ENCODE measurements at regions not wholly inside any gene's neighbourhood (a gene's known extent, or its start where the extent isn't known, plus 50 kb on each side); places are given as distances from the start of the nearest gene placed in this dataset.
"Not testable (repeated sequence)": the region's sequence is repeated elsewhere in the genome, so short reads cannot be mapped to it uniquely, and the experiment has no call there.

DNA sequence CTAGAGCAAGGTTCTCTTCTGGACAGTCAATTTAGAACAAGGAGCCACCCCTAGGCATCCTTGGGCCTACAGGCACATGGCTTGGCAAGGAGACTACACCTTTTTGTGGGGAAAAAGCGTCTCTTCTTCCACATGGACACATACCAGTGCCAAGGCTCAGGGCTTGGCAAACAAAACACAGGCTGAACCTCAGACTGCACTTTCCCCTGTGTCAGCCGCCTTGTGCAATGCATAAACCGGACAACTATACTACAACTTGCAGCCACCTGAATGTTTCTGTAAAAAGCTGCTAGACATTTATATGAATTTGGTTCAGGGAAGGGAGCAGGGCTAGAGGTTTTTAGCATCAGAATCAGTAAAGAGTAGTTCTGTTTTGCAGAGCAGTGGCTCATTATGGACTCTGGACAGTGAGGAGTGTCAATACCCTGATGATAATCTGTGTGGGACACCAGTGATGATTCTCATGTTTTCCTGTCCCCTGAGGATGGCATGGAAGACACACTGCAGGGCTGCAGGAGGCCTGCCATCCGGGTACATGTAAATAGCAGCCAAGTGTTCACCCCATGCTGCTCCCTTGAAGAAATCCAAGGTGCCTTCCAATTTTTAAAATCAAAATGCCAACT, 118.9 kb downstream of the GATA3 start:
- no peak for DNase-seq (ENCODE audit: low read depth in 2 of 2)

DNA sequence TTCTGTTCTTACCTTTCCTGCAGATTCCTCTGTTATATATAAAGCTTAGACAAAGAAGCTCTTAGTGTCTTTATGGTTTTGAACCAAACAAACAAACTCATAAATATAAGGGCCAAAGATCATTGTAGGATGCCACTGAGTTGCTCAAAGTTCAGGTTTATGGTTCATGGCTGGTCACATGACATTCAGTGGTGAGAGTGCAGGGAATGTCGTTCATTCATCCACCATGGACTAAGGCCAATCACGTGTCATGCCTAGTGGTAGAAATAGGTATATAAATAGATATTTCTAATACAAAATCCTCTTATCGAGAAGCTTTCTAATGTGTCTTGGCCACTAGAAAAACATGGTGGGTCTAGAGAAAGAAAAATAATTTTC, 119.4 kb downstream of the GATA3 start:
- DNase-seq (ENCODE audit: low read depth in 2 of 2) = no peak

DNA sequence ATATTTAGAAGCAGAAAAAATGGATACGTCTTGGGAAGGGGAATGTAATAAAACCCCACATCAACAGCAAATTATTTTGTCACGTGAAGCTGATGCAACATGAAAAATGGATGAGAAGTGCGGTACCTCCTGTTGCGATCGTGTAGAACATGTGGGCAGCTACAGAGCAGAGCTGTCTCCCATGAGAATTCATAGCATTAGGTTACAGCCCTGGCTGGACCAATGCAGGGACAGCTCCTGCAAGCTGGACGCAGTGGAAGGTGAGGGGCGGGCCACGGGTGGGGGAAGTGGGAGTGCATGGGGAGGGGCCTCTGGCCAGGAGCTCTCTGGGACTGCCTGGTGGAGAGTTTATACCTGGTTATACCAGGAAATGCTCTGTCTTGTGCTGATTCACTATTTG, 120.3 kb downstream of the GATA3 start:
- DNase-seq (ENCODE audit: low read depth in 2 of 2) = no peak

DNA sequence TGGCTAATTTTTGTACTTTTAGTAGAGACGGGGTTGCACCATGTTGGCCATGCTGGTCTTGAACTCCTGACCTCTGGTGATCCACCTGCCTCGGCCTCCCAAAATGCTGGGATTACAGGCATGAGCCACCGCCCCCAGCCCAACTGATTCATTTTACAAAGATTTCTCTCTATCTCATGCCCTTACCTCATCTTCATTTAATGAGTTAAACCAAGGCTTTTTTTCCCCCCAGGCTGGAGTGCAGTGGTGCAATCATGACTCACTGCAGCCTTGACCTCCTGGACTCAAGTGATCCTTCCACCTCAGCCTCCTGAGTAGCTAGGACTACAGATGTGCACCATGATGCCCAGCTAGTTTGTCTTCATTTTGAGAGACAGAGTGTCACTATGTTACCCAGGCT, 123.0 kb downstream of the GATA3 start:
- not testable (repeated sequence) for DNase-seq (ENCODE audit: low read depth in 2 of 2)

DNA sequence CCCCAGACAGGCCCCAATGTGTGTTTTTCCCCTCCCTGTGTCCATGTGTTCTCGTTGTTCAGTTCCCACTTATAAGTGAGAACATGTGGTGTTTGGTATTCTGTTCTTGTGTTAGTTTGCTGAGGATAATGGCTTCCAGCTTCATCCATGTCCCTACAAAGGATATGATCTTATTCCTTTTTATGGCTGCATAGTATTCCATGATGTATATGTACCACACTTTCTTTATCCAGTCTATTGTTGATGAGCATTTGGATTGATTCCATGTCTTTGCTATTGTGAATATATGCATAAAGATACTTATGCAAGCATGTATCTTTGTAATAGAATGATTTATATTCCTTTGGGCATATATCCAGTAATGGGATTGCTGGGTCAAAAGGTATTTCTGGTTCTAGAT, 125.3 kb downstream of the GATA3 start:
- DNase-seq (ENCODE audit: low read depth in 2 of 2) = not testable (repeated sequence)

DNA sequence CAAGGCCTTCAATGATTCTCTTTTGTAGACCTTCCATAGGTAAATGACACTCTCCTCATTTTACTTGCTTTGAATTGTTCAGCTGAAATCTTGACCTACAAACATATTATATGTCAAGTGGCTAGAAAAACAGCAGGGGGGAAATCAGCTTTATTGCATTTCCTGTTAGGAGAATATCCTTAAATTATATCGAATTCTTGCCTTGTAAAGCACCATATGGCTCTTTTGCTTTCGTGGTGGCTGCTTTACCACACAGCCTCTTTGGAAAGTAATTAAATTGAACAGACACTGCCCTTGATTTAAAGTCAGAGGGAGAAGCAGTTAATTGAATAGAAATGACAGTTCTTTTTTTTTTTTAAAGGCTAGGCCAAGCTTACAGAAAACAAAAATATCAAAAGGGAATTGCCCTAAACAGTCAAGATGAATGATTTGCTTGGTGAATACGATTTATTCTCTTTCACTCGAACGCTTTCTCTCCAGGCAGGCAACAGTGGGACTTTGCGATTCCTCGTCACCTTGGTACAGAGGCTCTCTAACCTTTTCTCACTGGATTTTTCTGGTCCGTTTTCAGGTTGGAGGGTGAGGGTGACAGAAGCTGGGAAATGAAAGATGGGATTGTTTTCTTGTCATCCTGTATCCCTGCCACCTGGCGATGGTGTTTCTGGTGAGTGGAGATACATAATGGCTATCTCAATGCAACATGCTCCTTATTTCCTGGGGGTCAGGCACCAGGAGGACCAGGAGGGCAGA, 126.0 kb downstream of the GATA3 start:
- DNase-seq (ENCODE audit: low read depth in 2 of 2) = no peak

DNA sequence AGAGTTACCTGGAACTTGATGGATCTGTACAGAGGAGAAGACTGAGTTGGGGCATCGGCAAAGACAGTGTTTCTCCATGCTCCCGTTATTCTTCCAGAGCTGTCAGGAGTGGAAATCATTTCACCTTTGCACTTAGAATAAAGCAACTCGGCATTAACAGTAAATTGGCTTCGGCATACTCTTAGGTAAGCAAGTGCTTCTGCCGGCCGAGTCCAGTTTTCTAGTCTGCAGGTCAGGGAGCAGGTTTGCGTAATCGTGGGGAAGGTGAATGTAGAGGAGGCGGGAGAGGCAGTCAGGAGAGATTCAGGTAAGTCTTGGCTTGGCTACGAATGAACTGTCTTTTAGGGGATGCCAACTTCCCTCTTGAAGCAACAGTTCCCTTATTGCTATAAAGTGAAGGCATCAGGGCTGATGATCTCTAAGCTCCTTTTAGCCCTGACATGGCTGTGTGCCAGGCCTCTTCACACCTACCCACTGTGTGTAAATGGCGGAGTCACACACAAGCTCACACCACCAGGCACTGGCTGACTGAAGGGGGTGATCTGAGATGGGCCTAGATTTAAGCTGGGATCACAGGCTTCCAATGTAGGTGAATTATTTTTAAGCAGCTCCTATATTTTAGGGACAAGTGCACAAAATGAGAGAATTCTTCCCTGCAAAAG, 127.1 kb downstream of the GATA3 start:
- DNase-seq (ENCODE audit: low read depth in 2 of 2) = no peak

DNA sequence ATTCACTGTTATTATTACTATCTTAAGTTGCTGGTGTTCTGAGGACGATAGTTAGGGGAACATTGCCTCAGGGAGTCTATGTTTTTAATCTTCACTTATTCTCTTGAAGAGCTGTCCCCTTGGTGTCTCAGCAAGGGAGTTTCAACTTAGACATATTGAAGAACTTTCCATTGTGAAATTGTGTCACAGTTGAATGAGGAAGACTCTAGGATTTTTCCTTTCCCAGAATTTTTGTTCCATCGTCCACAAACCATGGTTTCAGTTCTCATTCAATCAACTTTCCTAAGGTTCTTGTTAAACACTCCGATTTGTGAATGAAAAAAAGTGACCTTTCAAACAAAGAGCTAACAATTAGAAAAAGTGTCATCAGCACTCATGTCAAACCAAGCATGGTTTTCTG, 128.3 kb downstream of the GATA3 start:
- no peak for DNase-seq (ENCODE audit: low read depth in 2 of 2)

DNA sequence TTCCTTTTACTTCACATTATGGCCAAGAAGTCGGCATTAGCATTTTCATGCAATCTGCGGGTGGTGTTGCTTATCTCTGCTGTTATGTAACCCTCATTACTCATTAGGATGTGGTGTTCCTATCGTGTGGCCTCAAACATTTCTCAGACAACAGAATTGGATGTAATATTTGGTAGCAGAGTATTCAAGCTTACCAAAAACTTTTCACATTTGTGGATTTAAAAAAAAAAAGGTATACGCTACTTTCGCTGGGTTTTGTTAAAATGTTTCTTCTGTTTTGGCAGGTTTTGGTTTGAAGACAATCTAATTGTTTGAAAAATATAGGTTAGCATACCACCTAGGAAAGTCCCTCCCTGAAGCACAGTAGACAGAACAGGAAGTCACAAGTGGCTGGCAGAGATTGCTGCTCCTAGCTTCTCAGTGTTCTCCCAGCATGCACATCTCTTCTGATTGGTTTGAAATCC, 128.8 kb downstream of the GATA3 start:
- no peak for DNase-seq (ENCODE audit: low read depth in 2 of 2)

DNA sequence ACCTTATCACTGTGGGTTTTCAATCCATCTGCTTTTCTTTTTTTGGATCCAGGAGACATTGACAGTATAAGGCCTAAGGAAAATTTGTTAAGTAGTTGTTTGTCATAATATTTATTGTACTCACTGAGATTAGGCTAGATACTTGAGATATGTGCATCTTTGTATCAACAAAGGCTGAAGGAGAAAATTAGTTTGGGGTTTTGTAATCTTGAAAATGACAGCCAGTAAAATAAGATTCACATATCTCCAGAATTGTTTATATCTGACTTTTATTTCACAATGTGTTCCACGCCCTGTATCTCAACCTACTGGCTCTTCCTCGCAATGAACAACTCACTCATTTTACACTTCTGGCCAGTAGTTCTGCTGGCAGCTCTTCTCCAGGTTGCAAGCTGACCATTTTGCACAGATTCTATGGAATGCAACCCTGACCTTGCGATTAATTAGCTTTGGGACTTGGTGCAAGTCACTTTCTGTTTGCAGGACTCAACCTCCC, 132.7 kb downstream of the GATA3 start:
- DNase-seq (ENCODE audit: low read depth in 2 of 2) = no peak

DNA sequence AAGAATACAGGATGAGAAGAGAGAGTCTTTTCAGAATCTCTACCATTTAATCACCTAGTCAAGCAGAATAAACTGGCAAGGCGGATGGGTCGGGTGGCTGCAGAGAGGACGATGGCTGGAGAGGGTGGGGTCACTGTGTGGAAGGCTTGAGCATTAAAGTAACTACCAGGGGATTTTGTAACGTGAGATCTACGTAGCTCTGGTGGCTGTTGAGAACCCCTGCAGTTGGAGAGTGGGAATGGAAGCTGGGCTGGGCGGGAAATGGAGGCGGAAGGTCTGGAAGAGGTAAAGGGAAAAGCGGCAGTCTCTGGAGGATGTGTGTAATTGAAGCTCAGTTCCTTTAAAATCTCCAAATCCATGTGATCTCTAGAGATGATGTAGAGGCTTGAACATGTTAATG, 135.0 kb downstream of the GATA3 start:
- DNase-seq (ENCODE audit: low read depth in 2 of 2) = no peak

DNA sequence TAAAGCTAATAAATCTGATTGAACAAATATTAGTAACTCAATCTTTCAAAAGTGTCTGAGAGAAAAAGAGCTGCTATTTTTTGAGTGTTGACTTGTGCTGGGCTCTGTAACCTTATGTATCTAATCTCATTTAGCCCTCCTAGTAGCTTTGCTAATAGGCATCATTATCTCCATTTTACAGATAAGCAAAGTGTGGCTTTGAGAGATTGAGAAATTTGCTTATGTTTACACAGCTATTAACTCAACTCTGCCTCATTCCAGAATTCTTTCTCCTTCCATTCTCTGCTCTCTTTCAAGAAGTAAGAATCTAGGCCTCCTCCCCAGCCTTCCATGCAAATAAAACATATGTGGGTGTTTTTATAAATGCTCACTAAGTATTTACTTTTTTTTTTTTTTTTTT, 137.8 kb downstream of the GATA3 start:
- DNase-seq (ENCODE audit: low read depth in 2 of 2) = no peak

DNA sequence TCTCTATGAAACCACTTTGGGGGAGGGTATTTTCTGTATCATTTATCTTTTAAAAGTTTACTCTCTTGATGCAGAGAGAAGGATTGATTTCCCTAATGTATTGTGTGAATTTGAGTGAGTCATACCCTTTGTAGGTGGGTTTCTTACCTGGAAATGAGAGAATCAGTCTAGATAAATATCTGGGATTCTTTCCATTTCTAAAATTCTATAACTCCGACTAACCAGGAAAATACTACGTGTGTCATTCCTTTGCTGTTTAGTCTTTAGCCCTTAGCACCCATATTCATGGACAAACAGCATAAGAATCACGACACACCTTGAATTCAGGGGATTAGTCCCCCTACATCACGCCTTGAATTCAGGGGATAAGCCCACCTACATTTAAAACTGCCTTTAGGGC, 139.1 kb downstream of the GATA3 start:
- no peak for DNase-seq (ENCODE audit: low read depth in 2 of 2)

DNA sequence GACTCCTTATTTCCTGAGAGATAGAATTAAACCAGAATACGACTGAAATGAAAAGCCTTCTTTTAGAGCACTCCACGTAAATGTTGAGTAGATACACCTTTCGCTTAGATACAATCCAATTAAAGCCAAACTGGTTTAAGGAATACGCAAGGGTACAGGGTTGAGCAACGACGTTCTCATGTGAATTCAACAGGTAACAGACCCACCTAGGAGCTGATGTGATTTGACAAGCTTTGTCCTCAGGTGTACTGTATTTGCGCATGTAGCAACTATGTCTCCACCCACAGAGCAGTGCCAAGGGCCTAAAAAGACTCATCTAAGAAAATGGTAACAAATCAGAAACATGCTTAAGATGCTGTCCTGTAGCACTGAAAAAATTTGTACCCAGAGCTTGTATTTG, 139.6 kb downstream of the GATA3 start:
- no peak for DNase-seq (ENCODE audit: low read depth in 2 of 2)

DNA sequence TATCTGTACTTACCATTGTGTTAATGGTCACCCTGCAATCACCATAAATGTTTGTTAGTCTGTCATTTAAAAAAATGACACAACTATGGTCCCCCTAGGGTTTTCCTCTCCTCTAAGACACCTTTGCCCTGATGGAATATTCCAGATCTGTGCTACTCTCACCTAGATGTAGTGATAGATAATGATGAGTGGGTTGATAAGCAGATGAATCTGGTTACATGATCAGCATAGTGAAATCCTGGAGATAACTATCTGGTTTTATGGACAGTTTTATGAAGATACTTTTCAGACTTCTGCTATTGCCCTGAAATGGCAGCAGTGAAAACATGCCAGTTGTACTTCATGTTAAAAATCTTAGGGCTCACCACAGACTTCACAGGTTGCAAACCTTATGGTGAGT, 152.4 kb downstream of the GATA3 start:
- DNase-seq (ENCODE audit: low read depth in 2 of 2) = no peak

DNA sequence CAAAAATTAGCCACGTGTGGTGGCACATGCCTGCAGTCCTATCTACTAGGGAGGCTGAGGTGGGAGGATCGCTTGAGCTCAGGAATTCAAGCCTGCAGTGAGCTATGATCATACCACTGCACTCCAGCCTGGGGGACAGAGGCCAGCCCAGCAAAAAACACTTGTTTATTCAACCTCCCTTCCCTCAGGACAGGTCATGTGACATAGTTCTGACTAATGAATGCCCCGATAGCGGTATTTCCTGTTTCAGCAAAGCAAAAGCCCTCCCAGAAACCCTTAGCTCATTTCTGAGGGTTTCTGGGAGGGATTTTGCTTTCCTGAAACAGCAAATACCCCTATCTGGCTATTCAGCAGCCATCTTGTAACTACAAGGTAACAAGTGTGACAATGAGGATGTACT, 157.1 kb downstream of the GATA3 start:
- DNase-seq (ENCODE audit: low read depth in 2 of 2) = no peak

DNA sequence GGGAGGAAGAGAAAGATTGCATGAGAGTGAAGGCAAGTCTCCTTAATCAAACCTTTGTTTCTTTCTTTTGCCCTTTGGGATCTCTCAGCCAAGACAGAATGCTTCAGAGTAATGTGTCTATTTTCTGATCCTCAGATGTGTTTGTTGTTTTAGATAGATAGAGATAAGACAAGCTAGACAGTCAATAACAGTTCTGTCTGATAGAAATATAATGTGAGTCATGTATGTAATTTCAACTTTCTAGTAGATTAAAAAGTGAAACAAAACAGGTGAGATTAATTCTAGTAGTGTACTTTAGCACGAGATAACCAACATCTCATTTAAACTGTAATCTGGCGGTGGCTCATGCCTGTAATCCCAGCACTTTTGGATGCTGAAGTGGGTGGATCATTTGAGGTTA, 159.2 kb downstream of the GATA3 start:
- no peak for DNase-seq (ENCODE audit: low read depth in 2 of 2)

DNA sequence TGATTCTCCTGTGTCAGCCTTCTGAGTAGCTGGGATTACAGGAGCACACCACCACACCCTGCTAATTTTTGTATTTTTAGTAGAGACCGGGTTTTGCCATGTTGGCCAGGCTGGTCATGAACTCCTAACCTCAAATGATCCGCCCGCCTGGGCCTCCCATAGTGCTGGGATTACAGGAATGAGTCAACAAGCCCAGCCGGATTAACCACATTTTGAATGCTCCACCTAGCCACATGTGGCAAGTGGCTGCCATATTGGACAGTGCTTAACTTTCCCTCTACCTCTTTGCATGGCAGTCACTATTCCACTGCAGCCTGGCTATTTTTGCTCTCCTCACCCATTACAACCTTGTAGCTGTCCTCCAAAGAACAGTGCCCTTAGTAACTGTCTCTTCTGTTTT, 160.1 kb downstream of the GATA3 start:
- no peak for DNase-seq (ENCODE audit: low read depth in 2 of 2)

DNA sequence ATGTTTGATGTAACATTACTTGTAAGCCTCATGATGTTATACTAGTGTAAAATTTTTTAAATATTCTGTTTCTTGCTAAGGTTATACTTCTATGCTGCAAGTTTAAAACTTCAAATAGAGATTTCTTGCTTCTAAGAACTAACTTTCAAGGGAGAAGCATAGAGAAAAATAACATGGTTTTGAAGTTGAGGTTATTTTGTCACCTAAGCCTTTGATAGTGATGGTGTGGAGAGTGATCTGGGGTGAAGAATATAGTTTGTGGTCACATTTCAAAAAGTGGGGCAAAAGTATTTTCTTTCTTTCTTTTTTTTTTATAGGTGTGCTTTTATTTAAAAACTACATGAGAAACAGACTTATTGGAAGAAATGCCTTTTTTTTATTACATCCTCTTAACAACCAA, 162.4 kb downstream of the GATA3 start:
- DNase-seq (ENCODE audit: low read depth in 2 of 2) = no peak

DNA sequence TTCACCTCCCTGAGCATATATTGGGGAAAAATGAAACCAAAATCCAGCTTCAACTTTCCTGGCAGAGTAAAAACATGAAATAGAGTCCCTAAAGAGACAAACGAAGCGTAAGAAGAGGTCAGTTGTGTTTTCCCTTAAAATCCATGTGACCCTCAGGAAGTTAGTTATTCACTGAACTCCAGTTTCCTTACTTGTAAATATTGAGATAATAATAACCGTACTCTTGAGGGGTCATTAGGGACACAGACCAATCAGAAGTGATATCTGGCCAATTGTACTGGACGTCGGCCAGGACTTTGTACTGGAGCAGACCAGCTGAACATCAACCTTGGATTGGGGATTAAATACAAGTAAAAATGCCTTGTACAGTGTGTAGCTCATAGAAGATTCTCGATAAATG, 167.0 kb downstream of the GATA3 start:
- no peak for DNase-seq (ENCODE audit: low read depth in 2 of 2)

DNA sequence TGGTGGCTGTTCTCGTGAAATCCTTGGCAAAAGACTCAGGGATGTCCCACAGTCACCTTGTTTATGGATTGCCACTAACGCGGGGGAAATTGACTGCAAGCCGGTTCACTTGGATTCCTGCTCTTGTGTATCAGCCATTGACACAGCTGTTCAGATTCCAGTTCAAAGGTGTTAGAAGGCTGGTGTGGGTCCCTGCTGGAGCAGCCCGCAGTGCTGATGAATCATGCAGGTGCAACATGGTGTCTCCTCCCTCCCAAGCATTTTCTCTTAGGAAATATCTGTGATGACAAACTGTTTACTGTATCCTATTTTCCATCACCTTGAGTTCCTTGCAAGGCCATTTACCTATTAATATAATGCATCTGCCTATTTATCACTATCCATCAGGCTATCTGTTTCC, 170.1 kb downstream of the GATA3 start:
- DNase-seq (ENCODE audit: low read depth in 2 of 2) = no peak

DNA sequence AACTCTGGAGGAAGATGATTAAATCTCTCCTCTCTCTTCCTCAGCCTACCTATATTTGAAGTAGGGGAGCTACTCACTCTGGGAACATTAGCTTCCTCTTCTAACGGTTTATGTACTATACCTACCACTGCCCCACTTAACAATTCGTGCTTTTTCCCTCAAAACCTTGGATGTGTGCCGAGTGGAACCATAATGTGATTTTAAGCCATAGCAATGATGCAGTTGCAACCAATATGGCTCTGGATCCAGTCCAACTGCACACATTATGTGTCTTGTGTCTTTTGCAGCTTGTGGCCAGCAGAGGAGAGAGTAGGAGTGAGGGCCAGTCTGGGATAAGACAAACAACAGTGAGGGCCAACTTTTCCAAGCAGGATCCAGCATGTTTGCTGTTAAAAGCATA, 170.7 kb downstream of the GATA3 start:
- no peak for DNase-seq (ENCODE audit: low read depth in 2 of 2)

DNA sequence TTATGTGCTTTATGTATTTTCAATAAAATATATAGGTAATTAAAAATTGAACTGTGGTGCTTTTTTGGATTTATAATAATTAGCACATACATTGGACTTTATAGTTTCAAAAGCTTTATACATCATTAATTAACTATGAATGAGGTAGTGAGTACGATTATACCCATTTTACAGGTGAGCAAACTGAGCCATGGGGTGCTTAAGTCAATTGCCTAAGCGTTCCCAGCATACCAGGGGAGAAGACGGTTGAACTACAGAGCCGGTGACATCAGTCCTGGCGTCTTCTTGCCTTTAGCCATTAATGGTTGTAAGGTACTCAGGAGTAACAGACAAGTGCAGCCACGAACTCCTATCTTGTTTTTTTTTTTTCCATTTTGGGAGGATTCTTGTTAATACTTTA, 172.8 kb downstream of the GATA3 start:
- DNase-seq (ENCODE audit: low read depth in 2 of 2) = no peak
